ENCODE measurements at regions not wholly inside any gene's neighbourhood (a gene's known extent, or its start where the extent isn't known, plus 50 kb on each side); places are given as distances from the start of the nearest gene placed in this dataset.

DNA sequence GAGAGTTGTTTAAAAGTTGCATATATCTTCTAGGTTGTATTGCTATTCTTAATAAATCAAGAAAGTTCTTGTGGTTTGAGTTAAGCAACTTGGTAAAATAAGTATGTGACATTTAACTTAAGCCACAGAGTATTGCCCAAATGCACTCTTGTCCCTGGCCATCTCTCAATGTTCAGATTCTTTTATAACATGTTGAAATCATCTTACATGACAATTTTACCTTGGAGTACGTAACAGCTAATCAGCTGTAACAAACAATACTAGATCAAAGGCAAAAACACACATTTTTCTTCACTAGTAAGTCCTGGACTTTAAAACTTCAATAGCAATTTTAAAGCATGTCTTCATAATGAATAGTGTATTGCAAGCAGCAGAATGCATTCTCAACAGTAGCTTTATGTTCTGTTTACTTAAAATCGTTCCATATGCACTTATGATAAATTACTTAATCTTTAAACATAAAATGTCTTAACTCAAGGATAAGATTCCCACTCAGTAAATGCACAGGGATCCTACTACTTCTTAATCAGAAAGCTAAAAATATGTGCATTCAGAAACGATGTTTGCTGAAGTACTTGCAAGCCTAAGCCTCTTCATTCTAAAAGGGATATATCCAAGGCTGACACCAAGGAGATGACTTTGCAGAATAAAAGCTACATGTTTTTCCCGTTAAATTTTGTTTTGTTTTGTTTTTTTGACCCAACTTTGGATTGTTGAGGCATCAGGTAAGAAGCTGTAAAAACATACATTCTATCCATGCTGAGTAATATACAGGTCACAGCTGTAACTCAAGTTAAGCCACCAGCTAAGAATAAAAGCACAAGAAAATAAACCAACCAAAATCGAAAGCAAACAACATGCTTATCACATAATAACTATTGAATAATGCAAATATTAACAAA lies 86.1 kb upstream of the NFIB start:
- no peak for DNase-seq
- H3K4me1 ChIP-seq (replicated peaks in 1 of 2), result no peaks in the 10 kb centered on the region
- 36 to 54% (median 44%) methylated on average over 5 of the region's 5 CpGs for WGBS, 4 donors
- intact Hi-C loops (cut with DNase I), result no loop called here
- no peaks in the 10 kb centered on the region for H3K9me3 ChIP-seq (replicated peaks in 1 of 3)
- H3K4me3 ChIP-seq, result no peak overlapping the region
- TF ChIP-seq POLR2A (IDR thresholded peaks at IDR 0.05) (no peak), CTCF (IDR thresholded peaks at IDR 0.05) (no peak)
- H3K27ac ChIP-seq, result no peak overlapping the region
- no peaks in the 10 kb centered on the region for H3K27me3 ChIP-seq
- no peaks in the 10 kb centered on the region for H3K36me3 ChIP-seq (replicated peaks in 1 of 2)

GRCh38 chr9:14398473-14398872 lies 84.5 kb upstream of the NFIB start:
- H3K36me3 ChIP-seq (replicated peaks in 1 of 2), result no peaks in the 10 kb centered on the region
- H3K4me3 ChIP-seq, result no peak overlapping the region
- H3K9me3 ChIP-seq (replicated peaks in 1 of 3), result no peaks in the 10 kb centered on the region
- H3K27ac ChIP-seq, result no peak overlapping the region
- no peaks in the 10 kb centered on the region for H3K4me1 ChIP-seq (replicated peaks in 1 of 2)
- WGBS, 4 donors, result 83 to 91% (median 88%) methylated on average over 8 of the region's 8 CpGs
- intact Hi-C loops (cut with DNase I), result no loop called here
- H3K27me3 ChIP-seq, result no peaks in the 10 kb centered on the region
- DNase-seq, result no peak
- TF ChIP-seq POLR2A (IDR thresholded peaks at IDR 0.05), result no peak
- no peak for TF ChIP-seq CTCF (IDR thresholded peaks at IDR 0.05)

DNA sequence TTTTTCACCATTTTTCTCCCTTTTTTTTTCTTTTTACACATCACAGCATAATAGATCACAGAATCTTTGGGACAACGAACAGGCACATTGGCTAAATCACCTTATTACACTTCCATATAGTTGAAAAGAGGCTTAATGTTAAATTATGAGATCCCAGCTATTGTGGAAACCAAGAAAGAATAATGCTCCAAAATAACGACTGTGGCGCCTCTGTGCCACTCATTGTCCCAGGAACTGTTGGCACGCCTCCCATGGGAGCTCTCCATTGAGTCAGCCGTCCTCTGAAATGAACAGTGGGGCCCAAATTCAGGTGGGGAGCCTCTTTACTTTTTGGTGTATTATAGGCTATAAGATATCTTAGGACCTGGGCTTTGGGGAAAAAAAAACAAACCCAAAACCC lies 82.2 kb upstream of the NFIB start:
- Histone ChIP-seq H3K4me1 (replicated peaks in 1 of 2) (no peaks in the 10 kb centered on the region), H3K36me3 (replicated peaks in 1 of 2) (no peaks in the 10 kb centered on the region), H3K9me3 (replicated peaks in 1 of 3) (no peaks in the 10 kb centered on the region), H3K4me3 (no peak overlapping the region), H3K27ac (no peak overlapping the region), H3K27me3 (no peaks in the 10 kb centered on the region)
- DNase-seq, result no peak
- TF ChIP-seq POLR2A (IDR thresholded peaks at IDR 0.05) (no peak), CTCF (IDR thresholded peaks at IDR 0.05) (no peak)
- 76 to 85% (median 81%) methylated on average over 5 of the region's 5 CpGs for WGBS, 4 donors
- intact Hi-C loops (cut with DNase I), result no loop called here

DNA sequence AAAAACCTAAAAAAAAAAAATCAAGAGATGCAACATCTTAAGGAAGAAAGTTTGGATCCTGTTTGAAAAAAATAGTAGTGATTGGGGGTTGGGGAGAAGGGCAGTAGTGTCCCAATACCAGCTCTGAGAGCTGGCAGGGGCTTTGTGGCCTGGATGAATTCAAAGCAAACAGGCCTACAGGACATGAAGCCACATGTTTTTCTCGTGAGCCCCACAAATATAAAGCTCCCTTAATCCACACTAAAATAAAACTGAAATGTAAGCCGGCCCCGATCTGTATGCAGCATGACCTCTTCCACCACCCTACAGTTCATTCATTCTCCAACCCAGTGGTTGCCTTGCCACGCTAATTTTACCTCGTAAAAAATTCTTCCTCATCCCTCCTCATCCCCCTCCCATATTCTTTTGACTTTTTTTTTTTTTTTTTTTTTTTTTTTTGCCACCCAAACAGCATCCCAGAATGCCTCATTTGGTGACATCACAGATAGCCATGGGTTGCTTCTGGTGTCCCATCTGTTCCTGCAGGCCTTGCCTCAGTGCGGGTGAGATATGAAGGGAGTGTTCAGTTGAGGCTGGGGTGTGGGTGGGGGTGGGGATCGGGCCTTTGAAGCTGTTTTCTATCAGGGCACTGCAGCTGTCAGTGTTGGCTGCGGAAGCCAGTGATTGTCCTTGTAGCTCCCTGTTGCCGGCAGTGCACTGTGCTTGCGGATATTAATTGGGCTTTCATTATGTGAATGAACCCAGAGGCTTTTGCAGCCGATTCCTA lies 81.6 kb upstream of the NFIB start:
- no peak overlapping the region for H3K4me3 ChIP-seq

More for the DNA sequence above, 81.6 kb upstream of the NFIB start:
- intact Hi-C loops (cut with DNase I), result no loop called here
- Histone ChIP-seq H3K27ac (no peak overlapping the region), H3K9me3 (replicated peaks in 1 of 3) (no peaks in the 10 kb centered on the region), H3K36me3 (replicated peaks in 1 of 2) (no peaks in the 10 kb centered on the region), H3K4me1 (replicated peaks in 1 of 2) (no peaks in the 10 kb centered on the region), H3K27me3 (no peaks in the 10 kb centered on the region)
- WGBS, 4 donors, result 65 to 72% (median 67%) methylated on average over 11 of the region's 11 CpGs
- no peak for TF ChIP-seq POLR2A (IDR thresholded peaks at IDR 0.05)
- TF ChIP-seq CTCF (IDR thresholded peaks at IDR 0.05), result no peak
- DNase-seq, result peak in 5 of 7 donors; percentile 8 to 51 (median 17)

Data from adrenal gland (tissue), 9 donors.